KMS-11 (cell line): ENCODE measurements at regions not wholly inside any gene's neighbourhood (a gene's known extent, or its start where the extent isn't known, plus 50 kb on each side); places are given as distances from the start of the nearest gene placed in this dataset.

Experiments used
- H2AFZ ChIP-seq: fragments of 200-600 bp; sonication (generic); 2 replicates; pipeline ENCODE4 v1.6.1; 2016; ENCODE audit warnings: antibody characterized with exemption, mixed run types, low read depth
- H3K27ac ChIP-seq: fragments of 200-600 bp; sonication (generic); 2 replicates; pipeline ENCODE4 v1.6.1; 2016; ENCODE audit warnings: mild to moderate bottlenecking, mixed run types
- H3K27me3 ChIP-seq: fragments of 200-600 bp; sonication (generic); 2 replicates; pipeline ENCODE4 v1.6.1; 2017; ENCODE audit warnings: mild to moderate bottlenecking, low read depth, mixed run types, moderate library complexity; ENCODE audit not compliant: insufficient read depth
- H3K36me3 ChIP-seq: fragments of 200-600 bp; sonication (generic); 2 replicates; pipeline ENCODE4 v1.6.1; 2017; ENCODE audit warnings: mild to moderate bottlenecking, mixed run types; ENCODE audit not compliant: insufficient read depth
- H3K4me1 ChIP-seq: fragments of 200-600 bp; sonication (generic); 2 replicates; pipeline ENCODE4 v1.6.1; 2016; ENCODE audit warnings: mild to moderate bottlenecking, low read depth, mixed run types; ENCODE audit not compliant: poor library complexity, severe bottlenecking
- H3K4me2 ChIP-seq: fragments of 200-600 bp; sonication (generic); 2 replicates; pipeline ENCODE4 v1.7.0; 2016; ENCODE audit warnings: mild to moderate bottlenecking, mixed run types
- H3K4me3 ChIP-seq: fragments of 200-600 bp; sonication (generic); IDR thresholded peaks from 2 replicates; pipeline ENCODE4 v1.6.1; 2017; ENCODE audit warnings: low read depth, low read length, mixed read lengths; ENCODE audit not compliant: insufficient read depth
- H3K79me2 ChIP-seq: fragments of 200-600 bp; sonication (generic); 2 replicates; pipeline ENCODE4 v1.6.1; 2016; ENCODE audit warnings: low read depth, mixed run types; ENCODE audit not compliant: insufficient read depth
- H3K9ac ChIP-seq: fragments of 200-600 bp; sonication (generic); 2 replicates; pipeline ENCODE4 v1.6.1; 2016; ENCODE audit warnings: mild to moderate bottlenecking, mixed run types
- H4K20me1 ChIP-seq: fragments of 200-600 bp; sonication (generic); 2 replicates; pipeline ENCODE4 v1.6.1; 2016; ENCODE audit warnings: mild to moderate bottlenecking, mixed run types; ENCODE audit not compliant: insufficient read depth
- TF ChIP-seq, protein P1 (sequence below): fragments of 200-600 bp; sonication (generic); conservative IDR thresholded peaks from 2 replicates; pipeline ENCODE4 v1.6.1; 2017; ENCODE audit warnings: low read depth, mild to moderate bottlenecking, antibody characterized with exemption, low read length, moderate library complexity, mixed read lengths

DNA sequence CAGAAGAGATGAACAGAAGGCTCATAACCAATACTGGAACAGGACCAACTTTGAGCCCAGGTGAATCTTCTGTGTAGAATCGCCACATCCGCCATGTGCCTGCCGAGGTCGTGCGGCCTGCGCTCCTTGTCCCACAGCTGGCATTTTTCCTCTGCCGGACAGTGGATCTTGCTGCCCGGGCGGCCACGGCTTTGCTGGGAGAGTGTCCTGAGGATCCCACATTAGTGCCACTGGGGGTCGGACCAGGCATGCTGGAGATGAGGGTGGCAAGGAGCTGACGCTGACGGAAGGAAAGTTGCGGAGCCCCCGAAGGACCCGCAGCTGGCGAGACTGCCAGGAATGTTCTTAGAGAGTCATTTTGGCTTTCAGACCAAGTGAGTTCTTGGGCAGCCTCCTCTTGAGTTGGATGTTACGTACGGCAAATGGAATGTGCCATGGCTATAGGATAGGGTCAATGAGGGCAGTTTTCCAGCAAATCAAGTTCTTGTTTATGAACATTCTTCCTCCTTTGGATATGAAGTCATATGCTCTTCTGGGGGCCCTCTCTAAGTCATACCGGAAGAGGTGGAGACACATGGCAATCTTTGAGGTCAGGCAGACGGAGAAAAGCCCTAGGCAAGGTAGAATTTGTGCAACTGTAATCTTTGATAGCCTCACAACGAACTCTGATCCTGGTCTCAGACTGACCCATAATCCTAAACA, 57.4 kb upstream of the NUP160 start:
- no peak overlapping the region for H3K4me2 ChIP-seq
- H3K79me2 ChIP-seq: no peaks in the 10 kb centered on the region
- H3K9ac ChIP-seq: no peak overlapping the region
- H3K4me3 ChIP-seq: no peak overlapping the region
- H3K27me3 ChIP-seq: no peaks in the 10 kb centered on the region
- H4K20me1 ChIP-seq: no peaks in the 10 kb centered on the region
- TF ChIP-seq, protein P1, sequence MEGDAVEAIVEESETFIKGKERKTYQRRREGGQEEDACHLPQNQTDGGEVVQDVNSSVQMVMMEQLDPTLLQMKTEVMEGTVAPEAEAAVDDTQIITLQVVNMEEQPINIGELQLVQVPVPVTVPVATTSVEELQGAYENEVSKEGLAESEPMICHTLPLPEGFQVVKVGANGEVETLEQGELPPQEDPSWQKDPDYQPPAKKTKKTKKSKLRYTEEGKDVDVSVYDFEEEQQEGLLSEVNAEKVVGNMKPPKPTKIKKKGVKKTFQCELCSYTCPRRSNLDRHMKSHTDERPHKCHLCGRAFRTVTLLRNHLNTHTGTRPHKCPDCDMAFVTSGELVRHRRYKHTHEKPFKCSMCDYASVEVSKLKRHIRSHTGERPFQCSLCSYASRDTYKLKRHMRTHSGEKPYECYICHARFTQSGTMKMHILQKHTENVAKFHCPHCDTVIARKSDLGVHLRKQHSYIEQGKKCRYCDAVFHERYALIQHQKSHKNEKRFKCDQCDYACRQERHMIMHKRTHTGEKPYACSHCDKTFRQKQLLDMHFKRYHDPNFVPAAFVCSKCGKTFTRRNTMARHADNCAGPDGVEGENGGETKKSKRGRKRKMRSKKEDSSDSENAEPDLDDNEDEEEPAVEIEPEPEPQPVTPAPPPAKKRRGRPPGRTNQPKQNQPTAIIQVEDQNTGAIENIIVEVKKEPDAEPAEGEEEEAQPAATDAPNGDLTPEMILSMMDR: no peak
- H3K27ac ChIP-seq: no peak overlapping the region
- no peaks in the 10 kb centered on the region for H3K36me3 ChIP-seq
- peaks cover under 1% of the 10 kb centered on the region for H3K4me1 ChIP-seq
- H2AFZ ChIP-seq: no peak overlapping the region

DNA sequence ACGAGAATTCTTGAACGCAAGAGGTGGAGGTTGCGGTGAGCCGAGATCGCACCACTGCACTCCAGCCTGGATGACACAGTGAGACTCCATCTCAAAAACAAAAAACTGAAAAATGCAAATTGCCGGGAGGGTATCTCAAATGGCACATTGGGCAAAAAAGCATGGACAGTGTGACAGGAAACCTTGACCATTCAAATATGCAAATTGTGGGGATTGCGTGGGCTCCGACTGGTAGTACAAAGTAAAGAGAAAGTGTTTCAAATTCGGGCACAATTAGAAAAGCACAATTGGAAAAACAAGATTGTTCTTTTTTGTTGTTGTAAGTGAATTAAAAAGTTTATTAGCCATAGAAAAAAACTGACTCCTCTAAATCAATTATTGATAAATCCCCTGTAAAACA, 56.7 kb upstream of the NUP160 start:
- Histone ChIP-seq H3K4me1 (peaks cover 7% of the 10 kb centered on the region), H3K9ac (no peak overlapping the region), H3K27me3 (no peaks in the 10 kb centered on the region), H3K4me2 (no peak overlapping the region), H4K20me1 (no peaks in the 10 kb centered on the region), H3K4me3 (no peak overlapping the region), H2AFZ (no peak overlapping the region), H3K27ac (no peak overlapping the region), H3K79me2 (no peaks in the 10 kb centered on the region), H3K36me3 (no peaks in the 10 kb centered on the region)
- TF ChIP-seq, protein P1: no peak

DNA sequence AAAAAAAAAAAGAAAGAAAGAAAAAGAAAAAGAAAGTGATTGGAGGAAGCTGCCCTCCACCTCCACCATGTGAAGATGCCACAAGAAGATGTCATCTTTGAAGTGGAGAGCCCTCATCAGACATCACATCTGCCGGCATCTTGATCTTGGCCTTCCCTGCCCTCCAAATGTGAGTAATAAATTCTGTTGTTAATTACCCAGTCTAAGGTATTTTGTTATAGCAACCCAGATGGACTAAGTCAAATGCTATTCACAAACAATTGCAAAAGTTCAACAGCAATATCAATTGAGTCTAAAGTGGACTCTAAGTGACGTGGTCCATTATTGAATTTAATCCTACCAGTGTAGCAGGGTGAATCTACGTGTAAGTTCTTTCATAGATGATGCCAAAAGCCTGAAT, 55.9 kb upstream of the NUP160 start:
- TF ChIP-seq, protein P1: no peak
- no peak overlapping the region for H3K9ac ChIP-seq
- H3K4me3 ChIP-seq: no peak overlapping the region
- H3K79me2 ChIP-seq: no peaks in the 10 kb centered on the region
- H3K27me3 ChIP-seq: no peaks in the 10 kb centered on the region
- H4K20me1 ChIP-seq: no peaks in the 10 kb centered on the region
- peaks cover 8% of the 10 kb centered on the region for H3K4me1 ChIP-seq
- no peak overlapping the region for H2AFZ ChIP-seq
- H3K27ac ChIP-seq: no peak overlapping the region
- H3K36me3 ChIP-seq: no peaks in the 10 kb centered on the region
- H3K4me2 ChIP-seq: no peak overlapping the region

DNA sequence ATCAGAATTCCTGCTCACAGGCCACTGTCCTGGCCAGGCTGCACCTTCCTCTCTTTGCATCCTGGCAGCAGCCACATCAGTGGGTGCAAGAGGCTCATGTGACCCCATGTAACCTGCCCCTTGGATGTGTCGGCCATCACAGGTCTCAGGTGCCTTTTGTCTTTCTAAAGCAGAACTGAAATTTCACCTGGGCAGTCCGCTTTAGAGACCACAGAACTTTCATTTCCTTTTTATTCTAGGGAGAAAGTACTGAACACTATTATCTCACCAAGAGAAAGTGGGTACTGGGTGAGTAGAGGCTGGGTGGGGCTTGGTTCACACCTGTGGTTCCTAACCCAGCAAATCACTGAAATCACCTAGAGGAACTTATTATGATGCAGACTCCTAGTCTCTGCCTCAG, 51.7 kb upstream of the NUP160 start:
- TF ChIP-seq, protein P1: no peak
- no peak overlapping the region for H2AFZ ChIP-seq
- H3K36me3 ChIP-seq: no peaks in the 10 kb centered on the region
- H4K20me1 ChIP-seq: no peaks in the 10 kb centered on the region
- no peak overlapping the region for H3K27ac ChIP-seq
- no peak overlapping the region for H3K9ac ChIP-seq
- H3K79me2 ChIP-seq: no peaks in the 10 kb centered on the region
- no peaks in the 10 kb centered on the region; the same call in 1 of the 2 replicates for H3K27me3 ChIP-seq
- no peak overlapping the region for H3K4me3 ChIP-seq
- H3K4me2 ChIP-seq: no peak overlapping the region
- H3K4me1 ChIP-seq: peaks cover 8% of the 10 kb centered on the region
